HEK293 (cell line): ENCODE measurements at regions not wholly inside any gene's neighbourhood (a gene's known extent, or its start where the extent isn't known, plus 50 kb on each side); places are given as distances from the start of the nearest gene placed in this dataset.

ENCODE experiments used
- CTCF ChIP-seq: fragments of 450-650 bp; formaldehyde crosslinking; IDR thresholded peaks from 2 replicates; pipeline ENCODE4 v1.5.1; 2016; ENCODE audit warnings: missing biosample characterization, missing genetic modification characterization
- YY1 ChIP-seq: fragments of 450-650 bp; formaldehyde crosslinking; IDR thresholded peaks from 2 replicates; pipeline ENCODE4 v1.5.1; 2018; ENCODE audit warnings: missing biosample characterization, missing genetic modification characterization
- ZBTB8A ChIP-seq: fragments of 450-650 bp; formaldehyde crosslinking; IDR thresholded peaks from 2 replicates; pipeline ENCODE4 v1.5.1; 2016; ENCODE audit warnings: missing biosample characterization, missing genetic modification characterization
- ZFP41 ChIP-seq: fragments of 450-650 bp; formaldehyde crosslinking; IDR thresholded peaks from 2 replicates; pipeline ENCODE4 v1.5.1; 2016; ENCODE audit warnings: missing biosample characterization, missing genetic modification characterization, borderline replicate concordance
- ZNF639 ChIP-seq: fragments of 450-650 bp; formaldehyde crosslinking; IDR thresholded peaks from 2 replicates; pipeline ENCODE4 v1.5.1; 2016; ENCODE audit warnings: missing biosample characterization, missing genetic modification characterization
- ZNF707 ChIP-seq: fragments of 450-650 bp; formaldehyde crosslinking; IDR thresholded peaks from 2 replicates; pipeline ENCODE4 v1.5.1; 2016; ENCODE audit warnings: missing biosample characterization, missing genetic modification characterization
- ZNF830 ChIP-seq: fragments of 450-650 bp; IDR thresholded peaks from 2 replicates; pipeline ENCODE4 v1.5.0; 2018; ENCODE audit warnings: missing biosample characterization, missing genetic modification characterization, low read depth, mild to moderate bottlenecking, moderate library complexity
- ZSCAN30 ChIP-seq: fragments of 450-650 bp; IDR thresholded peaks from 2 replicates; pipeline ENCODE4 v1.5.1; 2018; ENCODE audit warnings: missing biosample characterization, mild to moderate bottlenecking, missing genetic modification characterization, moderate library complexity
- TF ChIP-seq, protein P1 (sequence below): sonication (generic); formaldehyde crosslinking; IDR thresholded peaks from 2 replicates; pipeline ENCODE4 v1.8.1; 2022; ENCODE audit warnings: mild to moderate bottlenecking, moderate library complexity, missing genetic modification reagents
- TF ChIP-seq, protein P2 (sequence below): fragments of 450-650 bp; IDR thresholded peaks from 2 replicates; pipeline ENCODE4 v1.5.1; 2018; ENCODE audit warnings: missing biosample characterization, mild to moderate bottlenecking, missing genetic modification characterization

DNA sequence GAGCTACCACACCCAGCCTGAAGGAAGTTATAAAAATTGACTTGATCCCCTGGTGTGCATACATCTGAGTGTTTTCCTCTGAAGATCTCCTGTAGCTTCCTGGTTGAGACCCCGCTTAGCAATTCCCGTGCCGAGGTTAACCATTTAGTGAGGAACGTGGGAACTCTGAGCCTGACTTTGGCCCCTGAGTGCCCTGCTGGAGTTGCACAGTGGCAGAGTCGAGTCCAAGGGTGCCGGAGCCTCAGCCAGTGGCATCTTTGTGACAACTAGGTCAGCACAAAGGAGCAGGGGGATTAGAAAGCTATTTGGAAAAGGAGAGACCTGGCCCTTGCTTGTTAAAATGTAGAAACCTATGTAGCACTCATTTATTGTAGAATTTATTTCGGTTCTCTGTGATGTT, 561.2 kb upstream of the SALL3 start:
- TF ChIP-seq CTCF (tag by site-specific recombination) (no peak), ZBTB8A (tag by site-specific recombination) (no peak), ZSCAN30 (tag by site-specific recombination) (no peak), ZNF830 (tag by site-specific recombination) (no peak), ZNF639 (tag by site-specific recombination) (no peak), ZFP41 (no peak), YY1 (tag by site-specific recombination) (no peak), ZNF707 (tag by site-specific recombination) (no peak)
- TF ChIP-seq, protein P1, sequence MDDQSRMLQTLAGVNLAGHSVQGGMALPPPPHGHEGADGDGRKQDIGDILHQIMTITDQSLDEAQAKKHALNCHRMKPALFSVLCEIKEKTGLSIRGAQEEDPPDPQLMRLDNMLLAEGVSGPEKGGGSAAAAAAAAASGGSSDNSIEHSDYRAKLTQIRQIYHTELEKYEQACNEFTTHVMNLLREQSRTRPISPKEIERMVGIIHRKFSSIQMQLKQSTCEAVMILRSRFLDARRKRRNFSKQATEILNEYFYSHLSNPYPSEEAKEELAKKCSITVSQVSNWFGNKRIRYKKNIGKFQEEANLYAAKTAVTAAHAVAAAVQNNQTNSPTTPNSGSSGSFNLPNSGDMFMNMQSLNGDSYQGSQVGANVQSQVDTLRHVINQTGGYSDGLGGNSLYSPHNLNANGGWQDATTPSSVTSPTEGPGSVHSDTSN = no peak
- TF ChIP-seq, protein P2, sequence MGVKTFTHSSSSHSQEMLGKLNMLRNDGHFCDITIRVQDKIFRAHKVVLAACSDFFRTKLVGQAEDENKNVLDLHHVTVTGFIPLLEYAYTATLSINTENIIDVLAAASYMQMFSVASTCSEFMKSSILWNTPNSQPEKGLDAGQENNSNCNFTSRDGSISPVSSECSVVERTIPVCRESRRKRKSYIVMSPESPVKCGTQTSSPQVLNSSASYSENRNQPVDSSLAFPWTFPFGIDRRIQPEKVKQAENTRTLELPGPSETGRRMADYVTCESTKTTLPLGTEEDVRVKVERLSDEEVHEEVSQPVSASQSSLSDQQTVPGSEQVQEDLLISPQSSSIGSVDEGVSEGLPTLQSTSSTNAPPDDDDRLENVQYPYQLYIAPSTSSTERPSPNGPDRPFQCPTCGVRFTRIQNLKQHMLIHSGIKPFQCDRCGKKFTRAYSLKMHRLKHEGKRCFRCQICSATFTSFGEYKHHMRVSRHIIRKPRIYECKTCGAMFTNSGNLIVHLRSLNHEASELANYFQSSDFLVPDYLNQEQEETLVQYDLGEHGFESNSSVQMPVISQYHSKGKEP = no peak
